ENCODE measurements at regions not wholly inside any gene's neighbourhood (a gene's known extent, or its start where the extent isn't known, plus 50 kb on each side); places are given as distances from the start of the nearest gene placed in this dataset.

DNA sequence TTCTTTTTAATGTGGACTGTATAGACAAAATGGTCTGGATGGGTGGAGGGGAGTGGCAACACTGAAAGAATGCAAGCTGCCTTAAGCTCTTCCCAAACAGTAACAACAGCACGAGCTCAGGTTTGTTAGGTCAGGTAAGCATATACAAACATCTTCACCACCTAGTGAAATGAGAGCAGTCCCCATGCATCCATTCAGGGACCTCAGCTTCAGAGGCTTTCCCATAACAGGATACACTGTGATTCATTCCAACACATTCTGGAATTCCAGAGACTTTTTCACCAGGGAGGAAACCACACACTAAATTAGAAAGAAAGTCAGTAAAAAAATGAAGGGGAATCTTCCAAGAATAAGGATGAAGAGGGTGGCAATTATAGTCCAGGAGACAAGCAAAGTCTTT lies 50.4 kb upstream of the BZW1 start:
- Mint-ChIP-seq H3K4me1 (peaks cover 30% of the 10 kb centered on the region), H3K27me3 (peaks cover 15% of the 10 kb centered on the region), H3K9me3 (ENCODE audit: low read depth) (no peaks in the 10 kb centered on the region), H3K4me3 (no peak overlapping the region), H3K36me3 (no peaks in the 10 kb centered on the region), H3K27ac (no peak overlapping the region)
- no peak for DNase-seq
- CTCF ChIA-PET = no interaction called here
- ATAC-seq = no peak
